Ovary (tissue), 3 donors: ENCODE measurements at regions not wholly inside any gene's neighbourhood (a gene's known extent, or its start where the extent isn't known, plus 50 kb on each side); places are given as distances from the start of the nearest gene placed in this dataset.

ENCODE experiments used
- CTCF ChIP-seq, 3 donors: fragments of 450-650 bp in 2 of 3; fragments of 200-600 bp in 1 of 3; IDR thresholded peaks; one replicate each; pipeline versions ENCODE4 v1.5.1 to v1.8.0; 2016 to 2022; ENCODE audit warnings: antibody characterized with exemption in 3 of 3, mild to moderate bottlenecking in 1 of 3
- EP300 ChIP-seq: sonication (generic); formaldehyde crosslinking; IDR thresholded peaks from one replicate; pipeline ENCODE4 v1.6.1; 2017; ENCODE audit warnings: antibody characterized with exemption
- POLR2A ChIP-seq: fragments of 450-650 bp; IDR thresholded peaks from one replicate; pipeline ENCODE4 v1.6.1; 2017; ENCODE audit warnings: antibody characterized with exemption, mild to moderate bottlenecking, moderate library complexity
- donor health status: DM: no; HTN: no; CAD: no.

GRCh38 chr7:16338065-16338464 is 83.3 kb downstream of the CRPPA start:
- TF ChIP-seq CTCF (IDR thresholded peaks at IDR 0.05) (no peak), POLR2A (no peak), EP300 (no peak)
